Right atrium auricular region (tissue), 2 donors: ENCODE measurements at regions not wholly inside any gene's neighbourhood (a gene's known extent, or its start where the extent isn't known, plus 50 kb on each side); places are given as distances from the start of the nearest gene placed in this dataset.

ENCODE experiments used
- DNase-seq: peaks from one replicate; pipeline ENCODE4 v3.0.0-alpha.2; 2019; ENCODE audit warnings: low spot score
- H3K27ac ChIP-seq, 2 donors: fragments of 200-600 bp; sonication (generic); 1 replicate in 1 of 2; 2 replicates in 1 of 2; pipeline ENCODE4 v1.5.1; 2016 to 2019
- H3K27me3 ChIP-seq, 2 donors: fragments of 200-600 bp; sonication (generic); one replicate each; pipeline versions ENCODE4 v1.5.1 to v1.6.0; 2017 to 2019
- H3K36me3 ChIP-seq: fragments of 200-600 bp; sonication (generic); one replicate; pipeline ENCODE4 v1.5.1; 2016
- H3K4me1 ChIP-seq, 2 donors: fragments of 200-600 bp; sonication (generic); one replicate each; pipeline versions ENCODE4 v1.5.1 to v1.6.0; 2017 to 2019
- H3K4me3 ChIP-seq, 2 donors: fragments of 200-600 bp; sonication (generic); 1 replicate in 1 of 2; 2 replicates in 1 of 2; pipeline ENCODE4 v1.5.1; 2017 to 2019; ENCODE audit warnings: mild to moderate bottlenecking in 1 of 2, moderate library complexity in 1 of 2
- H3K9me3 ChIP-seq, 2 donors: fragments of 200-600 bp; sonication (generic); one replicate each; pipeline ENCODE4 v1.5.1; 2019
- TF ChIP-seq, protein P1 (sequence below), 2 donors: fragments of 200-600 bp; sonication (generic); IDR thresholded peaks; one replicate each; pipeline ENCODE4 v1.5.1; 2019; ENCODE audit warnings: antibody characterized with exemption in 2 of 2

DNA sequence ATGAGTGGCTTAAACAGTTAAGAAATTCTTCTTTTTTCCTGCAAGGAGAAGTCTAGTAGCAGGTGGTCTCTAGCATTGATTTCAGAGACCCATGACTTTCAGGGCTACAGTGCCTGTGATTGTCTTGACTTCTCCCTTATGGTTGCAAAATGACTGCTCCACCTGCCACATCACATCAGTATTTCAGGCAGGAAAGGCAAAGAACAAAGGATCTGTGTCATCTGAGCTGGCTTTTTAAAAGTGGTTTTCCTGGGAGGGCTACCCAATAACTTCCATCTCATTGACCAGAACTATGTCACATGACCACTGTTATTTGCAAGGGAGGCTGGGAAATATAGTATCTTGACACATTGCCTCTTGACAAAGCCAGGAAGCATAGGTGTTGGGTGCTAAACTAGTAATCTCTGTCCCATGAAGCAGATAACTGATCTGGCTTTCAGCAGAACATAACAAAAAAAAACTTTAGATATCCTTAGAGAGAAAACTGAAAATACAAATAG lies 226.2 kb downstream of the DHX35 start:
- peaks cover 0 to 13% of the 10 kb centered on the region in 2 donors for H3K9me3 ChIP-seq
- H3K36me3 ChIP-seq: no peaks in the 10 kb centered on the region
- no peak for DNase-seq
- TF ChIP-seq, protein P1, sequence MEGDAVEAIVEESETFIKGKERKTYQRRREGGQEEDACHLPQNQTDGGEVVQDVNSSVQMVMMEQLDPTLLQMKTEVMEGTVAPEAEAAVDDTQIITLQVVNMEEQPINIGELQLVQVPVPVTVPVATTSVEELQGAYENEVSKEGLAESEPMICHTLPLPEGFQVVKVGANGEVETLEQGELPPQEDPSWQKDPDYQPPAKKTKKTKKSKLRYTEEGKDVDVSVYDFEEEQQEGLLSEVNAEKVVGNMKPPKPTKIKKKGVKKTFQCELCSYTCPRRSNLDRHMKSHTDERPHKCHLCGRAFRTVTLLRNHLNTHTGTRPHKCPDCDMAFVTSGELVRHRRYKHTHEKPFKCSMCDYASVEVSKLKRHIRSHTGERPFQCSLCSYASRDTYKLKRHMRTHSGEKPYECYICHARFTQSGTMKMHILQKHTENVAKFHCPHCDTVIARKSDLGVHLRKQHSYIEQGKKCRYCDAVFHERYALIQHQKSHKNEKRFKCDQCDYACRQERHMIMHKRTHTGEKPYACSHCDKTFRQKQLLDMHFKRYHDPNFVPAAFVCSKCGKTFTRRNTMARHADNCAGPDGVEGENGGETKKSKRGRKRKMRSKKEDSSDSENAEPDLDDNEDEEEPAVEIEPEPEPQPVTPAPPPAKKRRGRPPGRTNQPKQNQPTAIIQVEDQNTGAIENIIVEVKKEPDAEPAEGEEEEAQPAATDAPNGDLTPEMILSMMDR (IDR thresholded peaks at IDR 0.05): no peak
- H3K27me3 ChIP-seq: no peaks in the 10 kb centered on the region
- no peak overlapping the region for H3K27ac ChIP-seq
- H3K4me1 ChIP-seq: no peaks in the 10 kb centered on the region
- no peak overlapping the region for H3K4me3 ChIP-seq

DNA sequence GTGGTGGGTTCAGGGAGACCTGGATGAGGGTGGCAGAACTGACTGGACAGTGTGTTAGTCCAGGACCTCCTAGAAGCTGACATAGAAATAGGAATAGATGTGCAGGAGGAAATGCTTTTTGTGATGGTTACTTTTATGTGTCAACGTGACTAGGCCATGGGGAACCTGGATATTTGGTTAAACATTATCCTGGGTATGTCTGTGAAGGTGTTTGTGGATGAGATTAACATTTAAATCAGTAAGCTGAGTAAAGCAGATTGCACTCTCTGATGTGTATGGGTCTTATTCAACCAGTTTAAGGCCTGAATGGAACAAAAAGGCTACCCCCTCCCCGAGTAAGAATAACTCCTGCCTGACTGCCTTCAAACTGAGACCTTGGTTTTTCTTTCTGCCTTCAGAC lies 219.3 kb downstream of the DHX35 start:
- Histone ChIP-seq H3K27ac (no peak overlapping the region), H3K4me1 (no peaks in the 10 kb centered on the region), H3K36me3 (no peaks in the 10 kb centered on the region), H3K4me3 (no peak overlapping the region), H3K27me3 (no peaks in the 10 kb centered on the region), H3K9me3 (peaks cover 0 to 13% of the 10 kb centered on the region in 2 donors)
- TF ChIP-seq, protein P1 (IDR thresholded peaks at IDR 0.05): no peak
- no peak for DNase-seq

DNA sequence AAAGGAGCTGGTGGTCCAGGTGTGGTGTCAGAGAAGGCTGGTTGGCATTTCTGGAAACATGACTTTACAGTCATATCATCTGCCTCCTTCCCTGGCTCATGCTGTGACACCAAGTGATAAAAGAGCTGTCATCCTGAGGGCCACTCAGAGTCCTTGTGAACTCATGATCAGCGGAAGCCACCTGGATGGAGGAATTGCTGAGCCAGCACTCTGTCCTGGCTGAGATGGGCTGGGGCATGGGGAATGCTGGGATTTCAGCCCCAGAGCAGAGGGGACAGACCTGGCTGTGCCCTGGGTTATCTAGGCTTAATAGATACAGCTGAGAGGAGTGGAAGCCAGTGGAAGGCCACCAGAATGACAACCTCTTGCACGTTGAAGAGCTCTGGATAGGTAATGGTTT lies 214.3 kb downstream of the DHX35 start:
- no peak for DNase-seq
- Histone ChIP-seq H3K36me3 (no peaks in the 10 kb centered on the region), H3K9me3 (no peaks in the 10 kb centered on the region), H3K4me3 (no peak overlapping the region), H3K27ac (no peak overlapping the region), H3K4me1 (no peaks in the 10 kb centered on the region), H3K27me3 (no peaks in the 10 kb centered on the region)
- TF ChIP-seq, protein P1 (IDR thresholded peaks at IDR 0.05): no peak

DNA sequence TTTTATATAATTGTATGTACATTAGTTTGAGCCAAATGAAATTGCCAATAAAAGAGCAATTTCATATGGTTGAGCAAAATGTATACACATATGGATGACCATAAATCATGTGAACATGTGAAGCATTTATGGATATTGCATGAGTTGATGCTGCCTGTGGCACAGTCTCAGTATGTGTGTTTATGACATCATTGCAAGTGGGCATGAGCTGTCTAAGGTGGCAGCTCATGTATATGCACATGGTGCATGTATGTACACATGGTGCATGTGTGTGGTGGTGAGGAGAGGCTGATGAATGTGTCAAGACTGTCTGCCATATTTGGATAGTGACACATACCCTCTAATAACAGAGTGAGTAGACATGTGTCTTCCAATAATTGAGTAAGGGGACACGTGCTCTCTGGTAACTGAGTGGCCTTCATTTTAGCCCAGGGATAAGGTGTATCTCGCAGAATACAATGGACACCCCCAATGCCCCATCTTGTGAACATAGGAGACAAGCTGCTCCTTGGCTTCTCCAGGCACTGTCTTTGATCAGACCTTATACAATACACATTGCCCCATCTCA lies 208.8 kb downstream of the DHX35 start:
- DNase-seq: no peak
- no peaks in the 10 kb centered on the region for H3K36me3 ChIP-seq
- H3K27me3 ChIP-seq: no peaks in the 10 kb centered on the region
- H3K27ac ChIP-seq: no peak overlapping the region
- TF ChIP-seq, protein P1 (IDR thresholded peaks at IDR 0.05): no peak
- no peaks in the 10 kb centered on the region for H3K4me1 ChIP-seq
- no peaks in the 10 kb centered on the region for H3K9me3 ChIP-seq
- H3K4me3 ChIP-seq: no peak overlapping the region

DNA sequence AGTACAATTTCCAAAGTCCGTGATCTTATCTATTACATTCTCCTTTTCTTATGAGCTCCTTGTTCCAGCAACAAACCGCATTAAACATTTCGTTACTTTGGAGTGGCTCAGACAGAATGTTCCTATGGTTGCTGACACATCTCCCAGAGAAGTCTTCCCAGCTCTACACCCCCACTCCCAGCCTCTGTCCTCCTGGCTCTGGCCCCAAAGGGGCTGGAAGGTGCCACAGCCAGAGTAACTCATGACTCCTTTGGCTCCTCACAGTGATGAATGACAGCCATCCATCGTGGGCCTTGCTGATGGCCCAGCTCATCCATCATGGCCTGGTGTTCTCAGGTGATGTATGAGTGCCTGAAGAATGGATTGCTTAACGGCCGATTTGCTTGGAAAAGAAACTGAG lies 203.0 kb downstream of the DHX35 start:
- Histone ChIP-seq H3K27me3 (no peaks in the 10 kb centered on the region), H3K4me3 (no peak overlapping the region), H3K36me3 (no peaks in the 10 kb centered on the region), H3K9me3 (no peaks in the 10 kb centered on the region), H3K4me1 (no peaks in the 10 kb centered on the region), H3K27ac (peak overlapping the region in 1 of 2 donors; percentile 27)
- no peak for DNase-seq
- TF ChIP-seq, protein P1 (IDR thresholded peaks at IDR 0.05): no peak

DNA sequence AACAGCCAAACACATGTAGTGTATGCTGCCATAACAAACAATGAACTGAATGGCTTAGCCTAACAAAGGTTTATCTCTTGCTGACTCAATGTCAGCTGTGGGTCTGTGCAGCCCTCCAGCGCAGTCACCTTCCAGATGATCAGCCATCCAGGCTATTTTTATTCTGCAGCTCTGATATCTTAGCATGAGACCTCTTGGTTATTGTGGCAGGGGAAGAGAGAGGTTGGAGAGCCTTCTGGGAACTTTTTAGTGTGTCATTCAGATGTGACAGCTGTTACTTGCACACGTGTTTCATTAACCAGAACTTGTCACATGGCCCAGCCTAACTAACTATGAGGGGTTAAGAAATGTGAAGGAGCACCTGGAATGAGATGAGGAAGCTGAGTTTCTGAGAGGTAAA lies 202.5 kb downstream of the DHX35 start:
- H3K9me3 ChIP-seq: no peaks in the 10 kb centered on the region
- DNase-seq: no peak
- H3K4me3 ChIP-seq: no peak overlapping the region
- no peaks in the 10 kb centered on the region for H3K27me3 ChIP-seq
- H3K36me3 ChIP-seq: no peaks in the 10 kb centered on the region
- TF ChIP-seq, protein P1 (IDR thresholded peaks at IDR 0.05): no peak
- H3K4me1 ChIP-seq: no peaks in the 10 kb centered on the region
- H3K27ac ChIP-seq: peak overlapping the region in 1 of 2 donors; percentile 27
